ENCODE measurements at regions not wholly inside any gene's neighbourhood (a gene's known extent, or its start where the extent isn't known, plus 50 kb on each side); places are given as distances from the start of the nearest gene placed in this dataset.

DNA sequence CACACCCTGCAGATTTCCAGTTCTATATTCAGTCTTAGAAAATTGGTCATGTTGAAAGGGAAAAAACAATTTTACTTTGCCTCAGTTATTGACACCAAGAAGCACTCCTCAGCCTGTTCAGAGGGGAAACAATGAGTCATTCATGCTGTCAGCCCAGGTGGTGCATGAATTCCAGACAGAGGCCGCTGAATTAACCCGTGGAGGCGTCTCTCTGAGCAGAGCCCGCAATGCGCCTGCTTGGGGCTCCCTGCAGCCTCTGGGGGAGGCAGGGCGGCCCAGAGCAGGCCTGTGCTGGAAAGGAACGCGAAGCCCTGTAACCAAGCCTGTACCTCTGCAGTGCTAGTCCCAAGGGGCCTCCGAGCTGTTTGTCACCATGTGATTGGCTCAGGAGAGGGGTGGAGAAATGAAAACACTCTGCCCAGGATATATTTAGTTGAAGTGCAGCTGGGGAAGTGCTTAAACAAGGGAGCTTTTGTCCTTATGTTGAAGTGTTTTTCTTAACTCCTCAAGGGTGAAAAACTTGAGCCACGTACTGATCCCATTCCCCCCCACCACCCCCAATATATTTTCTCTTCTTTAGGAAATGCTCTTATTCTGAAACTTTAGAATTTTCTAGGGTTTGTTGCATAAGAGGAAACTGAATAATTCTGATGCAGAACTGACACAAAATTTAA is 68.3 kb upstream of the CHD2 start:
- Histone ChIP-seq H3K27me3 (ENCODE audit: control insufficient read depth, insufficient read depth, low read length) (no peaks in the 10 kb centered on the region), H4K5ac (ENCODE audit: low read depth, low read length) (peak overlapping the region; percentile 19; the same call in 1 of the 2 replicates), H3K4ac (ENCODE audit: low read depth, low read length) (peak overlapping the region; percentile 80), H3K4me3 (ENCODE audit: insufficient read depth, low read depth, low read length) (peak overlapping the region; percentile 22; the same call in 1 of the 2 replicates), H3K9me1 (ENCODE audit: insufficient read depth, low read length) (peaks cover 3% of the 10 kb centered on the region), H2AK5ac (ENCODE audit: low read depth, low read length) (no peak overlapping the region), H3K79me1 (ENCODE audit: low read depth in 1 of 2, low read length in 2 of 2) (no peaks in the 10 kb centered on the region; a peak in 1 of 4 replicates), H4K8ac (ENCODE audit: low read depth in 2 of 2, low read length in 2 of 2) (peak overlapping the region; percentile 16 to 66; a peak in 3 of 4 replicates), H3K4me2 (ENCODE audit: low read depth, low read length) (peak overlapping the region; percentile 83), H3K9ac (ENCODE audit: low read depth, low read length) (peak overlapping the region; percentile 57), H4K91ac (ENCODE audit: insufficient read depth, low read depth, low read length) (no peak overlapping the region), H3K4me1 (ENCODE audit: control insufficient read depth, insufficient read depth, low read length) (peaks cover 12% of the 10 kb centered on the region), H2AK9ac (replicated peaks; ENCODE audit: low read depth, low read length, poor library complexity) (no peak overlapping the region), H3K23ac (ENCODE audit: low read depth, low read length) (peak overlapping the region; percentile 6; the same call in 1 of the 2 replicates), H3K27ac (ENCODE audit: insufficient read depth, low read length) (peak overlapping the region; percentile 90), H3K36me3 (ENCODE audit: control insufficient read depth, insufficient read depth, low read length) (no peaks in the 10 kb centered on the region), H3K14ac (replicated peaks; ENCODE audit: low read depth, low read length) (0 out of 2 replicates have a peak overlapping the region, but pooled peaks have one; percentile 2), H3K18ac (ENCODE audit: low read depth, low read length) (peak overlapping the region; percentile 62), H3K9me3 (ENCODE audit: control insufficient read depth, insufficient read depth, low read length) (no peaks in the 10 kb centered on the region), H2AFZ (replicated peaks; ENCODE audit: low read length, poor library complexity) (peak overlapping the region; percentile 54), H2BK5ac (ENCODE audit: low read depth, low read length, poor library complexity, severe bottlenecking) (peak overlapping the region; percentile 91), H4K20me1 (ENCODE audit: insufficient read depth, low read length) (no peaks in the 10 kb centered on the region), H2BK15ac (ENCODE audit: low read depth, low read length) (no peak overlapping the region), H2BK120ac (ENCODE audit: low read depth, low read length) (peak overlapping the region; percentile 7; the same call in 1 of the 2 replicates), H3K56ac (ENCODE audit: extremely low read depth, insufficient read depth, low read length) (peak overlapping the region; percentile 31; the same call in 1 of the 2 replicates), H2BK20ac (ENCODE audit: low read depth, low read length) (no peak overlapping the region)
- BruUV-seq (replicated peaks): no TSS peak
- ATAC-seq (ENCODE audit: low read depth): peak; percentile 99
- in situ Hi-C loops (cut with MboI; ENCODE audit: low sequenced_read_pairs): no loop called here
- WGBS, 2 experiments (ENCODE audit: extremely low coverage in 2 of 2, insufficient read length in 1 of 2): 0% methylated on average over 1 of the region's 10 CpGs; no CpG with 5 or more reads in 1 of the 2 experiments
- ChIA-PET POLR2A (ENCODE audit: unreplicated experiment) (interaction anchor here (0.6 to 1.5 kb wide), 6 partner anchors 9 to 84 kb away, joined by 3 to 6 read pairs (median 4); no protein-coding TSS in a partner anchor), CTCF (interaction anchor here (0.7 to 1.5 kb wide), 2 partner anchors 63 to 86 kb away, joined by 5 to 7 read pairs; no protein-coding TSS in a partner anchor)
- dilution Hi-C loops (cut with HindIII; ENCODE audit: low sequenced_read_pairs, unreplicated experiment): no loop called here
- intact Hi-C loops (cut with micrococcal nuclease): loop anchor here (1.0 to 2.0 kb wide), 2 partner anchors 15 to 51 kb away; no protein-coding TSS in a partner anchor
- DNase-seq: peak; percentile 95
- TF ChIP-seq RFX5 (IDR thresholded peaks at IDR 0.05; ENCODE audit: low read depth, low read length): no peak
- peak; percentile 22; the same call in 1 of the 2 replicates for TF ChIP-seq BHLHE40 (IDR thresholded peaks at IDR 0.05; ENCODE audit: low read depth, low read length)
- TF ChIP-seq FOS (IDR thresholded peaks at IDR 0.05; ENCODE audit: low read depth, low read length): peak; percentile 75
- TF ChIP-seq, protein P1, sequence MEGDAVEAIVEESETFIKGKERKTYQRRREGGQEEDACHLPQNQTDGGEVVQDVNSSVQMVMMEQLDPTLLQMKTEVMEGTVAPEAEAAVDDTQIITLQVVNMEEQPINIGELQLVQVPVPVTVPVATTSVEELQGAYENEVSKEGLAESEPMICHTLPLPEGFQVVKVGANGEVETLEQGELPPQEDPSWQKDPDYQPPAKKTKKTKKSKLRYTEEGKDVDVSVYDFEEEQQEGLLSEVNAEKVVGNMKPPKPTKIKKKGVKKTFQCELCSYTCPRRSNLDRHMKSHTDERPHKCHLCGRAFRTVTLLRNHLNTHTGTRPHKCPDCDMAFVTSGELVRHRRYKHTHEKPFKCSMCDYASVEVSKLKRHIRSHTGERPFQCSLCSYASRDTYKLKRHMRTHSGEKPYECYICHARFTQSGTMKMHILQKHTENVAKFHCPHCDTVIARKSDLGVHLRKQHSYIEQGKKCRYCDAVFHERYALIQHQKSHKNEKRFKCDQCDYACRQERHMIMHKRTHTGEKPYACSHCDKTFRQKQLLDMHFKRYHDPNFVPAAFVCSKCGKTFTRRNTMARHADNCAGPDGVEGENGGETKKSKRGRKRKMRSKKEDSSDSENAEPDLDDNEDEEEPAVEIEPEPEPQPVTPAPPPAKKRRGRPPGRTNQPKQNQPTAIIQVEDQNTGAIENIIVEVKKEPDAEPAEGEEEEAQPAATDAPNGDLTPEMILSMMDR (conservative IDR thresholded peaks at IDR 0.05; ENCODE audit: low read depth, low read length): no peak
- TF ChIP-seq, protein P2, sequence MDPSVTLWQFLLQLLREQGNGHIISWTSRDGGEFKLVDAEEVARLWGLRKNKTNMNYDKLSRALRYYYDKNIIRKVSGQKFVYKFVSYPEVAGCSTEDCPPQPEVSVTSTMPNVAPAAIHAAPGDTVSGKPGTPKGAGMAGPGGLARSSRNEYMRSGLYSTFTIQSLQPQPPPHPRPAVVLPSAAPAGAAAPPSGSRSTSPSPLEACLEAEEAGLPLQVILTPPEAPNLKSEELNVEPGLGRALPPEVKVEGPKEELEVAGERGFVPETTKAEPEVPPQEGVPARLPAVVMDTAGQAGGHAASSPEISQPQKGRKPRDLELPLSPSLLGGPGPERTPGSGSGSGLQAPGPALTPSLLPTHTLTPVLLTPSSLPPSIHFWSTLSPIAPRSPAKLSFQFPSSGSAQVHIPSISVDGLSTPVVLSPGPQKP (IDR thresholded peaks at IDR 0.05; ENCODE audit: borderline replicate concordance, low read depth, low read length): no peak
- 0 out of 2 replicates have a peak, but pooled peaks have one; percentile 0 for TF ChIP-seq CEBPB (IDR thresholded peaks at IDR 0.05; ENCODE audit: low read depth, low read length)
- peak; percentile 42; the same call in 1 of the 2 replicates for TF ChIP-seq POLR2A (IDR thresholded peaks at IDR 0.05; ENCODE audit: low read depth, low read length)
- no peak for TF ChIP-seq MXI1 (IDR thresholded peaks at IDR 0.05; ENCODE audit: borderline replicate concordance, low read depth, low read length)
- TF ChIP-seq MAZ (IDR thresholded peaks at IDR 0.05; ENCODE audit: borderline replicate concordance, low read depth, low read length): no peak
- TF ChIP-seq, protein P3, sequence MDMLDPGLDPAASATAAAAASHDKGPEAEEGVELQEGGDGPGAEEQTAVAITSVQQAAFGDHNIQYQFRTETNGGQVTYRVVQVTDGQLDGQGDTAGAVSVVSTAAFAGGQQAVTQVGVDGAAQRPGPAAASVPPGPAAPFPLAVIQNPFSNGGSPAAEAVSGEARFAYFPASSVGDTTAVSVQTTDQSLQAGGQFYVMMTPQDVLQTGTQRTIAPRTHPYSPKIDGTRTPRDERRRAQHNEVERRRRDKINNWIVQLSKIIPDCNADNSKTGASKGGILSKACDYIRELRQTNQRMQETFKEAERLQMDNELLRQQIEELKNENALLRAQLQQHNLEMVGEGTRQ (IDR thresholded peaks at IDR 0.05; ENCODE audit: low read depth, low read length): peak; percentile 20; the same call in 1 of the 2 replicates
- no peak for TF ChIP-seq CHD1 (IDR thresholded peaks at IDR 0.05; ENCODE audit: low read depth, low read length)
- peak; percentile 7; the same call in 1 of the 2 replicates for TF ChIP-seq SMC3 (IDR thresholded peaks at IDR 0.05; ENCODE audit: low read depth, low read length)
- no peak for TF ChIP-seq NFE2L2 (IDR thresholded peaks at IDR 0.05; ENCODE audit: low read depth, low read length)
